Mesendoderm (in vitro differentiated cells): ENCODE measurements at regions not wholly inside any gene's neighbourhood (a gene's known extent, or its start where the extent isn't known, plus 50 kb on each side); places are given as distances from the start of the nearest gene placed in this dataset.

Experiments used
- DNase-seq: peaks from one replicate; pipeline ENCODE4 v3.0.0; 2013
- H2AK5ac ChIP-seq: 2 replicates; pipeline ENCODE4 v1.6.1; 2013; ENCODE audit warnings: low read length, inconsistent platforms
- H2BK120ac ChIP-seq: 2 replicates; pipeline ENCODE4 v1.6.1; 2013; ENCODE audit warnings: low read depth, mild to moderate bottlenecking, low read length, moderate library complexity, mixed read lengths
- H2BK15ac ChIP-seq: replicated peaks from 2 replicates; pipeline ENCODE4 v1.6.1; 2013; ENCODE audit warnings: low read depth, mild to moderate bottlenecking, moderate library complexity
- H2BK5ac ChIP-seq: 2 replicates; pipeline ENCODE4 v1.6.1; 2013; ENCODE audit warnings: low read length, inconsistent platforms
- H3K18ac ChIP-seq: 2 replicates; pipeline ENCODE4 v1.6.1; 2013; ENCODE audit warnings: mild to moderate bottlenecking, low read length, mixed read lengths
- H3K23ac ChIP-seq: one replicate; pipeline ENCODE4 v1.6.1; 2013; ENCODE audit warnings: low read length
- H3K27ac ChIP-seq: 2 replicates; pipeline ENCODE4 v1.5.1; 2013; ENCODE audit warnings: low read depth, mild to moderate bottlenecking, inconsistent platforms, low read length, moderate library complexity
- H3K27me3 ChIP-seq: 2 replicates; pipeline ENCODE4 v1.6.1; 2013; ENCODE audit warnings: low read length, control low read depth, mild to moderate bottlenecking, inconsistent platforms; ENCODE audit not compliant: insufficient read depth, poor library complexity
- H3K36me3 ChIP-seq: 2 replicates; pipeline ENCODE4 v1.6.1; 2013; ENCODE audit warnings: low read length, inconsistent platforms; ENCODE audit not compliant: control insufficient read depth, insufficient read depth
- H3K4ac ChIP-seq: one replicate; pipeline ENCODE4 v1.6.1; 2013; ENCODE audit warnings: low read depth, mild to moderate bottlenecking, low read length, moderate library complexity
- H3K4me1 ChIP-seq: 2 replicates; pipeline ENCODE4 v1.6.1; 2013; ENCODE audit warnings: low read depth, low read length, inconsistent platforms; ENCODE audit not compliant: control insufficient read depth
- H3K4me2 ChIP-seq: 2 replicates; pipeline ENCODE4 v1.6.1; 2013; ENCODE audit warnings: low read length
- H3K4me3 ChIP-seq: 2 replicates; pipeline ENCODE4 v1.5.1; 2013; ENCODE audit warnings: mild to moderate bottlenecking, low read length
- H3K56ac ChIP-seq: one replicate; pipeline ENCODE4 v1.6.1; 2013; ENCODE audit warnings: low read length
- H3K79me1 ChIP-seq: 2 replicates; pipeline ENCODE4 v1.6.1; 2013; ENCODE audit warnings: low read length, inconsistent platforms
- H3K79me2 ChIP-seq: 2 replicates; pipeline ENCODE4 v1.6.1; 2013; ENCODE audit warnings: mild to moderate bottlenecking, low read length; ENCODE audit not compliant: control insufficient read depth, insufficient read depth
- H3K9ac ChIP-seq: 2 replicates; pipeline ENCODE4 v1.6.1; 2013; ENCODE audit warnings: low read length, inconsistent platforms
- H4K5ac ChIP-seq: one replicate; pipeline ENCODE4 v1.6.1; 2013; ENCODE audit warnings: low read length
- H4K8ac ChIP-seq: one replicate; pipeline ENCODE4 v1.6.1; 2013; ENCODE audit warnings: low read depth, mild to moderate bottlenecking, control low read depth, low read length, moderate library complexity
- WGBS: extraction: QIAGEN DNeasy Blood & Tissue Kit; methylation state at CpG from one replicate; pipeline ENCODE4 v1.1.7; 2013; ENCODE audit warnings: low lambda C conversion rate, missing lambda C conversion rate; ENCODE audit not compliant: insufficient coverage; ENCODE audit errors: extremely low coverage; 5-methylcytosine and 5-hydroxymethylcytosine counted together

- Histone ChIP-seq H3K4me3 (no peak overlapping the region), H3K79me1 (no peaks in the 10 kb centered on the region), H3K36me3 (no peaks in the 10 kb centered on the region), H2AK5ac (no peak overlapping the region), H3K79me2 (no peaks in the 10 kb centered on the region), H3K27me3 (no peaks in the 10 kb centered on the region), H3K4ac (no peak overlapping the region), H3K4me2 (no peak overlapping the region), H3K23ac (no peak overlapping the region), H3K18ac (no peak overlapping the region), H2BK15ac (no peak overlapping the region), H3K4me1 (no peaks in the 10 kb centered on the region), H3K56ac (no peak overlapping the region), H2BK120ac (no peak overlapping the region), H4K5ac (no peak overlapping the region), H3K9ac (no peak overlapping the region), H2BK5ac (no peak overlapping the region), H4K8ac (no peak overlapping the region), H3K27ac (no peak overlapping the region)
- DNase-seq, result no peak
- WGBS, result no CpG with 5 or more reads among the region's 11 CpGs
Observed at GRCh38 chr21:18518054-18518481, 114.5 kb upstream of the TMPRSS15 start.

GRCh38 chr21:18521204-18521603 is 117.6 kb upstream of the TMPRSS15 start:
- no CpG with 5 or more reads among the region's 2 CpGs for WGBS
- Histone ChIP-seq H3K27me3 (no peaks in the 10 kb centered on the region), H3K23ac (no peak overlapping the region), H3K4me3 (no peak overlapping the region), H3K27ac (no peak overlapping the region), H3K79me2 (no peaks in the 10 kb centered on the region), H2AK5ac (no peak overlapping the region), H3K56ac (no peak overlapping the region), H3K18ac (no peak overlapping the region), H2BK15ac (no peak overlapping the region), H3K4me2 (no peak overlapping the region), H2BK120ac (no peak overlapping the region), H3K4me1 (no peaks in the 10 kb centered on the region), H4K8ac (no peak overlapping the region), H3K36me3 (no peaks in the 10 kb centered on the region), H3K4ac (no peak overlapping the region), H3K79me1 (no peaks in the 10 kb centered on the region), H2BK5ac (no peak overlapping the region), H4K5ac (no peak overlapping the region), H3K9ac (no peak overlapping the region)
- DNase-seq, result no peak

- H3K79me2 ChIP-seq, result no peaks in the 10 kb centered on the region
- no peak overlapping the region for H3K4me2 ChIP-seq
- no CpG with 5 or more reads among the region's 7 CpGs for WGBS
Observed at GRCh38 chr21:18522181-18522972, 118.8 kb upstream of the TMPRSS15 start.

GRCh38 chr21:18524097-18524880 is 120.7 kb upstream of the TMPRSS15 start:
- no peak overlapping the region for H3K4ac ChIP-seq
- H3K79me1 ChIP-seq, result no peaks in the 10 kb centered on the region
- H3K4me3 ChIP-seq, result no peak overlapping the region
- H3K4me2 ChIP-seq, result no peak overlapping the region
- DNase-seq, result no peak
- no peaks in the 10 kb centered on the region for H3K4me1 ChIP-seq
- no peak overlapping the region for H3K18ac ChIP-seq
- no CpG with 5 or more reads among the region's 7 CpGs for WGBS
- H2AK5ac ChIP-seq, result no peak overlapping the region
- H3K27ac ChIP-seq, result no peak overlapping the region
- H2BK15ac ChIP-seq, result no peak overlapping the region
- H4K8ac ChIP-seq, result no peak overlapping the region
- H3K23ac ChIP-seq, result no peak overlapping the region
- H3K9ac ChIP-seq, result no peak overlapping the region
- H3K36me3 ChIP-seq, result no peaks in the 10 kb centered on the region
- H3K56ac ChIP-seq, result no peak overlapping the region
- H3K79me2 ChIP-seq, result no peaks in the 10 kb centered on the region
- no peaks in the 10 kb centered on the region for H3K27me3 ChIP-seq
- no peak overlapping the region for H2BK120ac ChIP-seq
- H4K5ac ChIP-seq, result no peak overlapping the region
- H2BK5ac ChIP-seq, result no peak overlapping the region

More at GRCh38 chr21:18522181-18522972, 118.8 kb upstream of the TMPRSS15 start:
- no peak overlapping the region for H3K18ac ChIP-seq
- no peak overlapping the region for H3K4ac ChIP-seq
- H3K27me3 ChIP-seq, result no peaks in the 10 kb centered on the region
- DNase-seq, result peak; percentile 10
- no peak overlapping the region for H2BK15ac ChIP-seq
- no peak overlapping the region for H3K23ac ChIP-seq
- H3K56ac ChIP-seq, result no peak overlapping the region
- H4K8ac ChIP-seq, result no peak overlapping the region
- H3K27ac ChIP-seq, result no peak overlapping the region
- no peak overlapping the region for H3K9ac ChIP-seq
- no peak overlapping the region for H2BK5ac ChIP-seq
- H2AK5ac ChIP-seq, result no peak overlapping the region
- no peak overlapping the region for H3K4me3 ChIP-seq
- no peak overlapping the region for H2BK120ac ChIP-seq
- H3K79me1 ChIP-seq, result no peaks in the 10 kb centered on the region
- H3K36me3 ChIP-seq, result no peaks in the 10 kb centered on the region
- H4K5ac ChIP-seq, result no peak overlapping the region
- H3K4me1 ChIP-seq, result no peaks in the 10 kb centered on the region

- no peak overlapping the region for H4K8ac ChIP-seq
- H3K4me2 ChIP-seq, result no peak overlapping the region
- H2BK120ac ChIP-seq, result no peak overlapping the region
- no peak overlapping the region for H2BK15ac ChIP-seq
- H3K9ac ChIP-seq, result no peak overlapping the region
- H3K23ac ChIP-seq, result no peak overlapping the region
- no peaks in the 10 kb centered on the region for H3K79me2 ChIP-seq
- no peaks in the 10 kb centered on the region for H3K79me1 ChIP-seq
- WGBS, result no CpG with 5 or more reads among the region's 1 CpG
- H3K27me3 ChIP-seq, result no peaks in the 10 kb centered on the region
- DNase-seq, result no peak
- H3K36me3 ChIP-seq, result no peaks in the 10 kb centered on the region
- H3K56ac ChIP-seq, result no peak overlapping the region
- no peak overlapping the region for H3K4ac ChIP-seq
- H4K5ac ChIP-seq, result no peak overlapping the region
- H2BK5ac ChIP-seq, result no peak overlapping the region
- no peak overlapping the region for H3K18ac ChIP-seq
- H3K27ac ChIP-seq, result no peak overlapping the region
- H2AK5ac ChIP-seq, result no peak overlapping the region
- H3K4me1 ChIP-seq, result no peaks in the 10 kb centered on the region
- no peak overlapping the region for H3K4me3 ChIP-seq
Observed at GRCh38 chr21:18529254-18529653, 125.7 kb upstream of the TMPRSS15 start.
